PFSK-1 (cell line): ENCODE measurements at regions not wholly inside any gene's neighbourhood (a gene's known extent, or its start where the extent isn't known, plus 50 kb on each side); places are given as distances from the start of the nearest gene placed in this dataset.

ENCODE experiments used
- FOXP2 ChIP-seq: optimal IDR thresholded peaks from 2 replicates; pipeline ENCODE3; 2011; ENCODE audit warnings: borderline replicate concordance, control low read depth, inconsistent platforms; ENCODE audit not compliant: insufficient read depth; ENCODE audit errors: extremely low read length, extremely low read depth
- POLR2AphosphoS5 ChIP-seq: IDR thresholded peaks from 2 replicates; pipeline ENCODE4 v1.6.1; 2012; ENCODE audit warnings: low read depth, mild to moderate bottlenecking, control low read depth, low read length, moderate library complexity
- REST ChIP-seq, 2 experiments: IDR thresholded peaks; 2 replicates each; pipeline versions ENCODE4 v1.6.1 to v1.8.0; 2011 to 2012; ENCODE audit warnings: low read depth in 2 of 2, low read length in 2 of 2, control low read depth in 1 of 2, inconsistent platforms in 1 of 2, mild to moderate bottlenecking in 1 of 2, moderate library complexity in 1 of 2; ENCODE audit not compliant: insufficient read depth in 1 of 2
- SIN3A ChIP-seq: IDR thresholded peaks from 2 replicates; pipeline ENCODE4 v1.6.1; 2012; ENCODE audit warnings: mild to moderate bottlenecking, low read length, moderate library complexity, borderline replicate concordance; ENCODE audit not compliant: insufficient read depth
- TAF1 ChIP-seq: IDR thresholded peaks from 2 replicates; pipeline ENCODE4 v1.6.1; 2012; ENCODE audit warnings: low read length, control low read depth, borderline replicate concordance; ENCODE audit not compliant: insufficient read depth

GRCh38 chr17:30599428-30600059 lies 122.3 kb downstream of the GOSR1 start:
- TF ChIP-seq FOXP2 (no peak), SIN3A (no peak), TAF1 (no peak), POLR2AphosphoS5 (no peak), REST (IDR thresholded peaks at IDR 0.05; ENCODE audit: insufficient read depth in 1 of 2, low read depth in 2 of 2, low read length in 2 of 2) (no peak)

GRCh38 chr17:30597776-30598288 lies 120.6 kb downstream of the GOSR1 start:
- TF ChIP-seq REST (IDR thresholded peaks at IDR 0.05; ENCODE audit: insufficient read depth in 1 of 2, low read depth in 2 of 2, low read length in 2 of 2) = no peak
- TF ChIP-seq POLR2AphosphoS5 = no peak
- no peak for TF ChIP-seq TAF1
- TF ChIP-seq FOXP2 = no peak
- TF ChIP-seq SIN3A = no peak

GRCh38 chr17:30594223-30594952 lies 117.2 kb downstream of the GOSR1 start:
- TF ChIP-seq REST (IDR thresholded peaks at IDR 0.05; ENCODE audit: insufficient read depth in 1 of 2, low read depth in 2 of 2, low read length in 2 of 2) = no peak
- no peak for TF ChIP-seq POLR2AphosphoS5
- TF ChIP-seq SIN3A = no peak
- TF ChIP-seq FOXP2 = no peak
- TF ChIP-seq TAF1 = no peak

GRCh38 chr17:30590081-30590733 lies 113.0 kb downstream of the GOSR1 start:
- no peak for TF ChIP-seq POLR2AphosphoS5
- TF ChIP-seq TAF1 = no peak
- no peak for TF ChIP-seq REST (IDR thresholded peaks at IDR 0.05; ENCODE audit: insufficient read depth in 1 of 2, low read depth in 2 of 2, low read length in 2 of 2)
- TF ChIP-seq FOXP2 = no peak
- TF ChIP-seq SIN3A = no peak
